Left kidney (tissue), 1 donor: ENCODE measurements at regions not wholly inside any gene's neighbourhood (a gene's known extent, or its start where the extent isn't known, plus 50 kb on each side); places are given as distances from the start of the nearest gene placed in this dataset.
"Not testable (repeated sequence)": the region's sequence is repeated elsewhere in the genome, so short reads cannot be mapped to it uniquely, and the experiment has no call there.

Source experiments
- DNase-seq: peaks from one replicate; pipeline ENCODE4 v3.0.0-alpha.2; 2013

- no peak for DNase-seq
These were observed 180.9 kb upstream of the C14orf180 start for GRCh38 chr14:104398656-104399055.

GRCh38 chr14:104399432-104400155 is 180.0 kb upstream of the C14orf180 start:
- DNase-seq, result no peak

- no peak for DNase-seq
These were observed 179.2 kb upstream of the C14orf180 start for GRCh38 chr14:104400355-104400754.

DNA sequence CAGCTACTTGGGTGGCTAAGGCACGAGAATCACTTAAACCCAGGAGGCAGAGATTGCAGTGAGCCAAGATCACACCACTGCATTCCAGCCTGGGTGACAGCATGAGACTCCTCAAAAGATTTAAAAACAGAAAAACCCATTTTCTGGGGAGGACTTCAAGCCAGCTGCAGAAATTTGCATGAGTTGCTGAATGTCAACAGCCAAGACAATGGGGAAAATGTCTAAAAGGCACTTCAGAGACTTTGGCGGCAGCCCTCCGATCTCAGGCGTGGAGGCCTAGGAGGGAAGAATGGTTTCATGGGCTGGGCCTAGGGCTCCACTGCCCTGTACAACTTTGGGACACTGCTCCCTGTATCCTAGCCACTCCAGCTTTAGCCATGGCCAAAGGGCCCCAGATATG is 177.8 kb upstream of the C14orf180 start:
- DNase-seq, result no peak

- DNase-seq, result not testable (repeated sequence)
These were observed 177.3 kb upstream of the C14orf180 start for GRCh38 chr14:104402303-104402702.

DNA sequence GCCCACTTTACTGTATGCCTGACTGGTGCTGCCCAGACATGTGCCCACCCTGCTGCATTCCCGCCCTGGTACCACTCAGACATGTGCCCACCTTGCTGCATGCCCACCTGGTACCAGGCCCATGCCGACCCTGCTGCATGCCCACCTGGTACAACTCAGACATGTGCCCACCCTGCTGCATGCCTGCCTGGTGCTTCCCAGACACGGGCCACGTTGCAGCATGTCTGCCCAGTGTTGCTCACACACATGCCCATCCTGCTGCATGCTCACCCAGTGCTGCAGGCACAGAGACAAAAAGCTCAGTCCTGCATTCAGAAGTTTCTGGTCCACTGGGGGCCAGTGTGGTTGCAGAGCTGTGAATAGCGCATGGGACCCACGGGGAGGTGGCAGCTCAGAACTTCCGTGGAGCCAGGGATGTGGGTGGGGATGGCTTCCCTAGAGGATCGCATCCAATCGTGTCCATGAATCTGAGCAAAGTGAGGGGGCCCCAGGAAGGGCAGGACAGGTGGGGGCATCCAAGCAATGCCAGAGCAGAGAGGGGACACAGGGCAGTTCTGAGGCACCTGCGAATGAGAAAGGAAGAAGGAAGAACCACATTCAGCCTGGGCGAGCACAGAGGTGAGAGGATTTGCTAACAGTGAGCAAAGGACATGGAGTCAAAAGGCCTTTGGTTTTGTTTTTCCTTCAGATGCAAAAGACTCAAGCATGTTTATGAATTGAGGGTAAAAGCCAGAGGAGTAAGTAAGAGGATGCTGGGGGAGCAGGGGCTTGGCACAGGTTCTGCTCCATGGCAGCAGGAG is 175.9 kb upstream of the C14orf180 start:
- DNase-seq, result no peak

- no peak for DNase-seq
These were observed 174.6 kb upstream of the C14orf180 start for GRCh38 chr14:104404922-104405321.

GRCh38 chr14:104405360-104406226 is 174.0 kb upstream of the C14orf180 start:
- no peak for DNase-seq

GRCh38 chr14:104406831-104407230 is 172.7 kb upstream of the C14orf180 start:
- no peak for DNase-seq

DNA sequence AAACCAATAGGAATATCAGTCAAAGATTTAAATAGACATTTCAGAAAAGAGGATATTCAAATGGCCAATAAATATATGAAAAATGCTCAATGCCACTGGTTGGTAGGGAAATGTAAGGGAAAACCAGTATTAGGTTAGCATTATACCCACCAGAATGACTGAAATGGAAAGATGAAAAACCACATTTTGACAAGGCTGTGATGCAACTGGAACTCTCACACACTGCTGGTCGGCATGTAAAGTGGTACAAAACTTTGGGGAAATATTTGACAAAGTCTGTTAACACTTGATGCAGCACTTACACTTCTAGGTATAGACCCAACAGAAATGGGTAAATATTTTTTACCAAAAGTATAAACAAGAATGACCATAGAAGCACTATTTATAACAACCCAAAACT is 163.2 kb upstream of the C14orf180 start:
- DNase-seq, result no peak

- DNase-seq, result no peak
These were observed 159.6 kb upstream of the C14orf180 start for GRCh38 chr14:104419865-104420505.

- DNase-seq, result not testable (repeated sequence)
These were observed 159.0 kb upstream of the C14orf180 start for GRCh38 chr14:104420523-104420922.

DNA sequence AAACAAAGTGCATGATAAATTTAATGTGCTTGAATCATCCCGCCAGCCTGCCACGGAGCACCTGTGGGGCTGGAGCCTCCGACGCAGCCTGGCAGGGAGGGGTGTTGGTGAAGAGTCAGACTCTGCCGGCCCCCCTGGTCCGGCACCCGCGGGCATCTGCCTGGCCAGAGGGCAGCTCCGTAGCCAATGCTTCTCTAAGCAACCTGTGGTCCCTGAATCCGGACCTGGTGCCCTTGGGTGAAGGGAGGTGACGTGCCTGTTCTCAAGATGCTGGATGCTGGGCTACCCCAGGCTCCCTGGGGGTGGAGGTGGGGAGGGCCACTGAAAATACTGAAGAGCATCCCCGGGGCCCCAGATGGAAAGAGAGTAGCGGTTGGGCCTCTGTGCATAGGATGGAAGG is 158.6 kb upstream of the C14orf180 start:
- no peak for DNase-seq

GRCh38 chr14:104421401-104421821 is 158.2 kb upstream of the C14orf180 start:
- no peak for DNase-seq

- DNase-seq, result peak; percentile 58
These were observed 157.4 kb upstream of the C14orf180 start for GRCh38 chr14:104421892-104422828.

DNA sequence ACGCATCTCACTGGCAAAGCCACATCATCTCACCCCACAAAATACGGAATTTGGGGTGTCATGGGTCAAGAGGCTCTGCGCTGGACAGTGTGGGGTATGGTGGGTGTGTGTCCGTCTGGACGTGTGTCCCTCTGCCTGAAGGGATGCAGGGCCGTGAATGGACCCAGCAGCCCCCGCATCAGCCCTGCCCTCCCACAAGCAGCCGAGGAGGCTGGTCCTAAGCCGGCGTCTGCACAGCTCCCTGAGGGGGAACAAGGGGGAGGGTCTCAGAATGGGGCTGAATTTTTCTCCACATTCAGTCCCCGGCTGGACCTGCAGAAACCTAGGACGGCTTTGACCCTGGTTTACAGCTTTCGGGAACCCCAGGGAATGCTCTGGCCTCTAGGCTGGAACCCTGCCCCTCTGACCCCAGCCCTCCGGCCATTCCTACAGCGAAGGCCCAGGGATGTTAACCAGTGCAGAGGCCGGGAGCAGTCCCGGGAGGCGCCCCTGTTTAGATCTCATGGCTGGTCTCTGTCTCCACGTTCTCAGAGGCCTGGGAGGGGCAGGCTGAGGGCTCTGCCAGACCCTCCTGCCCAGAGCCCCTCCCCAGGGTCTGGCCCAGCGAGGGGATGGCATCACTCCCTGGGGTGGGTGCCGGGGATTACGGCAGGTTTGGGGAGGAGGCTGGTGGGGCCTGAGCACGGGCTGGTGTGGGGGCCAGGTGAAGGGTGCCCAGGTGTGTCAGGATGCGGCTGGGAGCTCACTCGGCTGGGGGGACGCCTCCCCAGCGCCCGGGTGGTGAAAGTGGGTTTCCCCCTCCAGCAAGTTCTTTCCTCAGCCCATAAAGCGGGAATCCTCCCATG is 156.5 kb upstream of the C14orf180 start:
- DNase-seq, result no peak

DNA sequence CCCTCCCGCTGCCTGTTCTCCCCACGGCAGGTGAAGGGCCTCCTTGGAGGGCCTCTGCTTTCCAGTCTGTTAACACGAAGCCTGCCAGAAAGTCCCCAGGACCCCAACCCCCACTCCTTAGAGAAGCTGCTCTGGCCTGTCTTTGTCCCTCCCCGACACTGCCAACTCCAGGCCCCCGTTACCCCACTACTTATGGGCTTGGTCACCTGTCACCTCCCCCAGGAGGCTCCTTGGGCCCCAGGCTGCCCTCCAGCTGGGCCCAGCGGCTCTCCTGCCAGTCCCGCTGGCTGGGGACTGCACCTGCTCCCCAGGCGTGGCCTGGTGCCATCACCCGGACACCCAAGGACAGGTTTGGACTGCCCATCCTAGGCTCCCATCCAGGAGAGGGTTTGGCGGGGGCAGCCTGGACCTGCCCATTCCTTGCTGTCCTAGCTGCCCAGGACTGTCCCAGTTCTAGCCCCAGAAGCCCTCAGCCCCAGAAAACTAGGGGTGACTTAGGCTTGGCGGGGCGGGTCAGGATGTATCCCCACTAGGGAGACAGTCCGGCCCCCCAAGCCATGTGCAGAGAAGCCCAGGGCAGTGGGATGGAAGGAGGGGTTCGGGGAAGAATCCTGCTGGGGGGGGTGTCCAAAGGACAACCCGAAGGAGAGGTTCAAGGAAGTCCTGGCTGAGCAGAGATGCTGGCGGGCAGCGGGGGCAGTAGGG is 155.7 kb upstream of the C14orf180 start:
- no peak for DNase-seq

GRCh38 chr14:104424406-104425072 is 155.0 kb upstream of the C14orf180 start:
- DNase-seq, result peak; percentile 61
